ENCODE measurements at regions not wholly inside any gene's neighbourhood (a gene's known extent, or its start where the extent isn't known, plus 50 kb on each side); places are given as distances from the start of the nearest gene placed in this dataset.

- Histone ChIP-seq H2AFZ (ENCODE audit: control insufficient read depth, low read depth, low read length) (no peak overlapping the region), H3K27me3 (replicated peaks in 1 of 2; ENCODE audit: control insufficient read depth in 2 of 2, insufficient read depth in 2 of 2, low read length in 1 of 2) (no peaks in the 10 kb centered on the region), H3K27ac (ENCODE audit: control insufficient read depth, insufficient read depth) (no peak overlapping the region), H3K4me2 (ENCODE audit: control insufficient read depth, insufficient read depth) (no peak overlapping the region), H4K20me1 (ENCODE audit: control insufficient read depth, insufficient read depth) (no peaks in the 10 kb centered on the region), H3K9me3 (replicated peaks; ENCODE audit: control insufficient read depth, insufficient read depth, low read length) (no peaks in the 10 kb centered on the region), H3K4me1 (ENCODE audit: control insufficient read depth, insufficient read depth, low read length) (no peaks in the 10 kb centered on the region), H3K79me2 (ENCODE audit: control insufficient read depth, insufficient read depth, low read length) (no peaks in the 10 kb centered on the region), H3K4me3 (no peak overlapping the region), H3K9ac (ENCODE audit: control insufficient read depth, insufficient read depth, low read length) (no peak overlapping the region), H3K36me3 (ENCODE audit: control insufficient read depth in 2 of 2, insufficient read depth in 2 of 2, low read length in 1 of 2) (no peaks in the 10 kb centered on the region)
- ATAC-seq (no peak), DNase-seq (ENCODE audit: low read depth, low spot score) (no peak), FAIRE-seq (no peak)
- POLR2A ChIA-PET, result no interaction called here
- CTCF ChIA-PET, result no interaction called here
- TF ChIP-seq ETV6 (conservative IDR thresholded peaks at IDR 0.05 in 1 of 2, IDR thresholded peaks at IDR 0.05 in 1 of 2; ENCODE audit: borderline replicate concordance in 1 of 2, low read depth in 1 of 2), result no peak
- TF ChIP-seq CBFB (IDR thresholded peaks at IDR 0.05; ENCODE audit: low read depth), result no peak
- TF ChIP-seq PBX3 (IDR thresholded peaks at IDR 0.05; ENCODE audit: insufficient replicate concordance, low read depth, low read length), result no peak
- no peak for TF ChIP-seq BHLHE40 (IDR thresholded peaks at IDR 0.05; ENCODE audit: borderline replicate concordance in 1 of 2, low read depth in 2 of 2, low read length in 1 of 2)
- TF ChIP-seq HCFC1 (IDR thresholded peaks at IDR 0.05; ENCODE audit: low read length), result no peak
- TF ChIP-seq POLR2A (IDR thresholded peaks at IDR 0.05; ENCODE audit: low read depth, low read length), result no peak
- no peak for TF ChIP-seq JUND (IDR thresholded peaks at IDR 0.05; ENCODE audit: low read depth, low read length)
- no peak for TF ChIP-seq SIX5 (IDR thresholded peaks at IDR 0.05; ENCODE audit: low read depth, low read length, severe bottlenecking)
- TF ChIP-seq, protein P1, sequence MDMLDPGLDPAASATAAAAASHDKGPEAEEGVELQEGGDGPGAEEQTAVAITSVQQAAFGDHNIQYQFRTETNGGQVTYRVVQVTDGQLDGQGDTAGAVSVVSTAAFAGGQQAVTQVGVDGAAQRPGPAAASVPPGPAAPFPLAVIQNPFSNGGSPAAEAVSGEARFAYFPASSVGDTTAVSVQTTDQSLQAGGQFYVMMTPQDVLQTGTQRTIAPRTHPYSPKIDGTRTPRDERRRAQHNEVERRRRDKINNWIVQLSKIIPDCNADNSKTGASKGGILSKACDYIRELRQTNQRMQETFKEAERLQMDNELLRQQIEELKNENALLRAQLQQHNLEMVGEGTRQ (IDR thresholded peaks at IDR 0.05; ENCODE audit: borderline replicate concordance, low read depth, low read length), result no peak
- no peak for TF ChIP-seq GATAD2B (conservative IDR thresholded peaks at IDR 0.05; ENCODE audit: low read depth)
- RAD21 ChIA-PET (ENCODE audit: unreplicated experiment), result no interaction called here
- 0% methylated on average over 1 of the region's 1 CpG for WGBS (ENCODE audit: insufficient coverage, insufficient replicate concordance, low lambda C conversion rate, missing lambda C conversion rate)
- intact Hi-C loops (cut with micrococcal nuclease; ENCODE audit: unreplicated experiment), result no loop called here
- SMC1A ChIA-PET (ENCODE audit: uncharacterized antibody, unreplicated experiment), result interaction anchor here (0.6 kb wide), 1 partner anchor 264 kb away, joined by 3 read pairs; no protein-coding TSS in a partner anchor
- no TSS peak for BruUV-seq (replicated peaks)
- in situ Hi-C loops (cut with MboI), result no loop called here
Observed at GRCh38 chr20:22800129-22800528, 215.8 kb upstream of the FOXA2 start.

All from GM12878 (cell line).